GM03348 (cell line): ENCODE measurements at regions not wholly inside any gene's neighbourhood (a gene's known extent, or its start where the extent isn't known, plus 50 kb on each side); places are given as distances from the start of the nearest gene placed in this dataset.
A peak's percentile ranks its signal among the peaks of the same experiment; 100 is the strongest.
"Not testable (repeated sequence)": the region's sequence is repeated elsewhere in the genome, so short reads cannot be mapped to it uniquely, and the experiment has no call there.

Source experiments
- DNase-seq: peaks from one replicate; pipeline ENCODE4 v3.0.0; 2012; ENCODE audit warnings: low spot score

GRCh38 chr6:51152594-51152993, 333.9 kb downstream of the TFAP2B start:
- DNase-seq, result no peak

GRCh38 chr6:51153109-51153508, 334.4 kb downstream of the TFAP2B start:
- no peak for DNase-seq

GRCh38 chr6:51154925-51155324, 336.3 kb downstream of the TFAP2B start:
- DNase-seq, result not testable (repeated sequence)

DNA sequence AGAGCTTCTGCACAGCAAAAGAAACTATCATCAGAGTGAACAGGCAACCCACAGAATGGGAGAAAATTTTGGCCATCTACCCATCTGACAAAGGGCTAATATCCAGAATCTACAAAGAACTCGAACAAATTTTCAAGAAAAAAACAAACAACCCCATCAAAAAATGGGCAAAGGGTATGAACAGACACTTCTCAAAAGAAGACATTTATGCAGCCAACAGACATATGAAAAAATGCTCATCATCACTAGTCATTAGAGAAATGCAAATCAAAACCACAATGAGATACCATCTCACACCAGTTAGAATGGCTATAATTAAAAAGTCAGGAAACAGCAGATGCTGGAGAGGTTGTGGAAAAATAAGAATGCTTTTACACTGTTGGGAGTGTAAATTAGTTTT, 340.6 kb downstream of the TFAP2B start:
- DNase-seq, result not testable (repeated sequence)

GRCh38 chr6:51161752-51162151, 343.1 kb downstream of the TFAP2B start:
- DNase-seq, result no peak

DNA sequence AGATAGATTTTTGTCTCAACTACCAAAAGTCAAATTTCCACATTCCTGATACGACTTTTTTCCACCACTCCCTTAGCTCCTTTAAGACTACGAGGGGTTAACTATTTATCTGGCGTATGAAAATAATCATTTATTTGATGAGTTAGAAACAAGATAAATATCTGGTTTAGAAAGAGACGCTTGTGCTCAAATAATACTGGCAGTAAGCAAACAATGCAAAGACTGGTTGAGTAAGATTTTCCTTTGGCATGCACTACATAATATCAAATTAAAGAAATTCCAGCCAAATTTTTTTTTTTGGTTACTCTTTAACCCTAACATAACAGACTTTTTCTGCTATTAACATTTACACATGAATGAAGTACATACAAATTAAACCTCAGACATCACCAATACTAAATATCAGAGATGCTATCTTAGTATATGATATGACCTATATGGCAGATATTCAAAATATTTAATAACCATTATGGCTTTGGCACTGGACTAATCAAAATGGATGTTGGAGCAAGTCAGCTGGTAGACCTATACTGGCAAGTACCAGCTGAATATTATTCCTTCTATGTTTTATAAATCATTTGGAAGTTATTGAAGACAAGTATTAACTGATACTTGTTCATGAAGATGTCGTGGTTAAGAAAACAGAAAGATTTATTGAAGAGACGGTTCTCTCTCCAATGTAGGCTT, 345.3 kb downstream of the TFAP2B start:
- no peak for DNase-seq

DNA sequence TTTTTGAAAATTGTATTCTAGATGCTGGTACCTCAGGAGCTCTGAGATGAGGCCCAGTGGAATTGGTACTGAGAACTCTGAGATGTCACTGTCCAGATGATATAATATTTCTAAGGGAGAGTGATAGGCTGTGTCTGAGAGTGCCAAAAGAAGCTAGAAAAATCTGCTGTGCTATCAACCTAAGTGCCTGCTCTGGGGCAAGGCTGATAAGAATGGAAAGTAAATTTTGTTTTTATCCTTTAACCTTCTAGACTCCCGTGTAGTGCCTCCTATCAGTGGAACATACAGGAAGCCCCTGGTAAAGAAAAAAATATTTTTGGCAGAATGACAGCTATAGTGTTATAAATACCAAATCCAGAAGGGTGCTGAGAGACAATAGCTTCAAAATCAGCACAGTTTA, 348.2 kb downstream of the TFAP2B start:
- DNase-seq, result no peak

GRCh38 chr6:51167468-51167867, 348.8 kb downstream of the TFAP2B start:
- no peak for DNase-seq

DNA sequence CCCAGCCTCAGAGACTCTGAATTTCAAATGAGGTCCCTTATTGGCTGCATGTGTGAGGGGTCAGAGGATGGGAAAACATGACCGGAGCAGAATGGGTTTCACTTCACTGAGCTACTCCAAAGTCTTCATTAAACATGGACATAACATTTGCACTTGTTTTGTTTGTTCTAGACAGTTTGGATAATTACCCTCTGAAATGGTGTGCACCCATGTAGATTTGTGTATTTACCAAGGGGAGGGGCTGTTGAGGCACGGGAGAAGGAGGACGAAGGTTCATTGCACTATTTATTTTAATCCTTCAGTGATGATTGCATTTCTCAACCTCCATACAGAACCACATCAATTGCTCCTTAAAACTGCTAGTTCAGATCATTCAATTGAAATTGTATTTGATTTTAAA, 364.2 kb downstream of the TFAP2B start:
- DNase-seq, result no peak

DNA sequence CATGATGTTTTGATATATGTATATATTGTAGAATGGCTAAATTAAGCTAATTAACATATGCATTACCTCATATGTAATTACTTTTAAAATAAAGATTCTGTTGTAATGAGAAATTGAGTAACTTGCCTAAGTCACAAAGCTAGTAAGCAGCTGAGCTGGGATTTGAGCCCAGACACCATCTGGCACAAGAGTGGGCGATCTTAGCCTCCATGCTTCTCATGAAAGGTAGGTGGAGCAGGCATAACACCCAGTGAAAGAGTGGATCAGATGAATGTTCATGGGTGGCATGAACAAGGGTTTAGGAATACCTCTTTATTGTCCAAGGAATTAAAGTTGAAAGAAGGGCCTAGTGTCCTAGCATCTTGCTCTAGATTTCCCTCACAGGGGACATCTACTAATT, 365.4 kb downstream of the TFAP2B start:
- no peak for DNase-seq

DNA sequence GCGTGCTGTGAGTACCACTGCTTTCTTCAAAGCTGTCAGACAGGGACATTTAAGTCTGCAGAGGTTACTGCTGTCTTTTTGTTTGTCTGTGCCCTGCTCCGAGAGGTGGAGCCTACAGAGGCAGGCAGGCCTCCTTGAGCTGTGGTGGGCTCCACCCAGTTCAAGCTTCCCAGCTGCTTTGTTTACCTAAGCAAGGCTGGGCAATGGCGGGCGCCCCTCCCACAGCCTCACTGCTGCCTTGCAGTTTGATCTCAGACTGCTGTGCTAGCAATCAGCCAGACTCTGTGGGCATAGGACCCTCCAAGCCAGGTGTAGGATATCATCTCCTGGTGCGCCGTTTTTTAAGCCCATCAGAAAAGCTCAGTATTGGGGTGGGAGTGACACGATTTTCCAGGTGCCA, 374.5 kb downstream of the TFAP2B start:
- DNase-seq, result not testable (repeated sequence)

GRCh38 chr6:51199105-51199552, 380.5 kb downstream of the TFAP2B start:
- DNase-seq, result no peak

GRCh38 chr6:51199733-51200260, 381.1 kb downstream of the TFAP2B start:
- DNase-seq, result peak; percentile 1

- no peak for DNase-seq
Observed at GRCh38 chr6:51200676-51201075, 382.0 kb downstream of the TFAP2B start.

GRCh38 chr6:51202653-51203052, 384.0 kb downstream of the TFAP2B start:
- DNase-seq, result not testable (repeated sequence)

DNA sequence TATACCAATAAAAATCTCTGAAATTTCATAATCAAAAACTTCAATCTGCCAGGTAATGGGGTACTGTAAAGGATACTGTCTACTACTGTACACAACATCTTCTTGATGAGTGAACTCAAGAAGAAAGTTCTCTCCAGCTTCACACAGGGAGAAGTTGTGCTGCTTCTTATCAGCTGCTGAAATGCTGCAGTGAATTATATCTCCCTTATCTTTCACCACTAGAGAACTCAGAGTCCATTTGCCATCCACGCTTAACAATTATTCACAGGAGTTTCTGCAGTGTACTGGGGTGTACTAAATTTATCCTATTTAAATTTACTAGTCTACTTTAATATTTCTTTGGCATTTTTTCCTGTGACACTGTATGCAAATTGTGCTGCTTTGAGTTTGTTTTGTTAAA, 384.8 kb downstream of the TFAP2B start:
- no peak for DNase-seq

- not testable (repeated sequence) for DNase-seq
Observed at GRCh38 chr6:51206686-51207085, 388.0 kb downstream of the TFAP2B start.

- DNase-seq, result no peak
Observed at GRCh38 chr6:51209651-51210050, 391.0 kb downstream of the TFAP2B start.

GRCh38 chr6:51213811-51214210, 395.1 kb downstream of the TFAP2B start:
- DNase-seq, result peak; percentile 3

- no peak for DNase-seq
Observed at GRCh38 chr6:51214442-51214841, 395.8 kb downstream of the TFAP2B start.

- no peak for DNase-seq
Observed at GRCh38 chr6:51218181-51218580, 399.5 kb downstream of the TFAP2B start.

DNA sequence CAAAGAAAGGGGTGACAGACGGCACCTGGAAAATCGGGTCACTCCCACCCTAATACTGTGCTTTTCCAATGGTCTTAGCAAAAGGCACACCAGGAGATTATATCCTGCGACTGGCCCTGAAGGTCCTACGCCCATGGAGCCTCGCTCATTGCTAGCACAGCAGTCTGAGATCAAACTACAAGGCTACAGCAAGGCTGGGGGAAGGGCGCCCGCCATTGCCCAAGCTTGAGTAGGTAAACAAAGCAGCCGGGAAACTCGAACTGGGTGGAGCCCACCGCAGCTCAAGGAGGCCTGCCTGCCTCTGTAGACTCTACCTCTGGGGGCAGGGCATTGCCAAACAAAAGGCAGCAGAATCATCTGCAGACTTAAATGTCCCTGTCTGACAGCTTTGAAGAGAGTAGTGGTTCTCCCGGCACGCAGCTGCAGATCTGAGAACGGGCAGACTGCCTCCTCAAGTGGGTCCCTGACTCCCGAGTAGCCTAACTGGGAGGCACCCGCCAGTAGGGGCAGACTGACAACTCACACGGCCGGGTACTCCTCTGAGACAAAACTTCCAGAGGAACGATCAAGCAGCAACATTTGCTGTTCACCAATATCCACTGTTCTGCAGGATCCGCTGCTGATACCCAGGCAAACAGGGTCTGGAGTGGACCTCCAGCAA, 406.0 kb downstream of the TFAP2B start:
- not testable (repeated sequence) for DNase-seq

DNA sequence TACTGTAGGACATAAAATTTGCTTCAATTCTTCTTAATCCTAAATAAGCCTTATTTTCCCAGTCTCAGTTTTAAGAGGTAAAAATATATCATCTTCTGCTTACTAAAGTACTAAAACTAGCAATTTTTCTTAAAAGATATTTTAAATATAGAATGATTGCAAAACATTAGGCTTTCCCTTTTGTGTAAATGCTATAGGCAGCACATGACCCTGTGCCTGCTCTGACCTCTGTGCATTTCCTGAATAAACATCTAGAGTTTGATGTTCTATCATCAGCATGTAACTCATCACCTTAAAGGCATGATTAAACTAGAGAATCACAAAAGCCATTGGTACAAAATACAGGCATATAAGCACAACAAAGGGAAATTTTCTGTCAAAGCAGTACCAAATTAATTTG, 422.7 kb downstream of the TFAP2B start:
- DNase-seq, result no peak

- DNase-seq, result no peak
Observed at GRCh38 chr6:51249798-51250197, 431.1 kb downstream of the TFAP2B start.
